ENCODE measurements at regions not wholly inside any gene's neighbourhood (a gene's known extent, or its start where the extent isn't known, plus 50 kb on each side); places are given as distances from the start of the nearest gene placed in this dataset.

DNA sequence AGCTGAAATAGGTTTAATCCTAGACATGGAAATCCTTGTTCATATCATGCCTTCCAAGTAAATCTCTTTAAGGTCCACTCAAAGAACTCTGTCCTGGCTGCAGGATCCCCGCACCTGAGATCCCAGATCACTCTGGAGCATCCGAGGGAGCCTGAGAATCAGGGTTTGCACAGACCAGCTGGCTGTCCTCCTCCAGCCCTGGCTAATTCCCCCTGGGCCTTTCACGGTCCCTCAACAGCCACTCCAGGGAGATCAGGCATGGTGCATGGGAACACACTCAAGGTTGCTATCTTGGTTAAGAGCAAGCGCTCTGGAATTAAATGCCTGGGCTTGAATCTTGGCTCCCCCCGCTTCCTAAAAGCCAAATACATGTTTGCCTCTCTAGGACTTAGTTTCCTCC is 130.8 kb downstream of the IRS2 start:
- ChIA-PET POLR2A (ENCODE audit: low non-redundant PET) (no interaction called here), CTCF (no interaction called here)

DNA sequence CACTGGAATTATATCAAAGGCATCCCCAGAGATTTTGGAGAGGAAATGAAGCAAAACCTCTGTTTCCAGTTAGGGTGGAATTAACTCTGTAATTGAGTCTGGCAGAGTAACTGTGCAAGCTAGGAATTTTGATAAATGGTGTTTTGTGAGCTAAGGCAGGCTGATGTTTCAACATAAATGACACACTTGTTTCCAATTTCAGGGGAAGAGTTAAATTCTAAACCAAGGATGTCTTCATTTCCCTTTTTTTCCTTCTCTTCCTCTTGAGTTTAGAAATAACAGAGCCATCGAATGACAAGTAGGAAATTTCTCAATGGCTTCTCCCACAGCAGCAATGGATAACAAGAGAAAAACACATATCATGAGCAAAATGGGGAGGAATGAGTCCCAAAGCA is 131.2 kb downstream of the IRS2 start:
- TF ChIP-seq, protein P1, sequence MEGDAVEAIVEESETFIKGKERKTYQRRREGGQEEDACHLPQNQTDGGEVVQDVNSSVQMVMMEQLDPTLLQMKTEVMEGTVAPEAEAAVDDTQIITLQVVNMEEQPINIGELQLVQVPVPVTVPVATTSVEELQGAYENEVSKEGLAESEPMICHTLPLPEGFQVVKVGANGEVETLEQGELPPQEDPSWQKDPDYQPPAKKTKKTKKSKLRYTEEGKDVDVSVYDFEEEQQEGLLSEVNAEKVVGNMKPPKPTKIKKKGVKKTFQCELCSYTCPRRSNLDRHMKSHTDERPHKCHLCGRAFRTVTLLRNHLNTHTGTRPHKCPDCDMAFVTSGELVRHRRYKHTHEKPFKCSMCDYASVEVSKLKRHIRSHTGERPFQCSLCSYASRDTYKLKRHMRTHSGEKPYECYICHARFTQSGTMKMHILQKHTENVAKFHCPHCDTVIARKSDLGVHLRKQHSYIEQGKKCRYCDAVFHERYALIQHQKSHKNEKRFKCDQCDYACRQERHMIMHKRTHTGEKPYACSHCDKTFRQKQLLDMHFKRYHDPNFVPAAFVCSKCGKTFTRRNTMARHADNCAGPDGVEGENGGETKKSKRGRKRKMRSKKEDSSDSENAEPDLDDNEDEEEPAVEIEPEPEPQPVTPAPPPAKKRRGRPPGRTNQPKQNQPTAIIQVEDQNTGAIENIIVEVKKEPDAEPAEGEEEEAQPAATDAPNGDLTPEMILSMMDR (conservative IDR thresholded peaks at IDR 0.05; ENCODE audit: low read depth): no peak
- no peak overlapping the region for H3K27ac ChIP-seq
- ChIA-PET POLR2A (ENCODE audit: low non-redundant PET) (no interaction called here), CTCF (no interaction called here)
- DNase-seq (ENCODE audit: low spot score): no peak

More for the DNA sequence above, 130.8 kb downstream of the IRS2 start:
- TF ChIP-seq, protein P1 (conservative IDR thresholded peaks at IDR 0.05; ENCODE audit: low read depth): no peak
- DNase-seq (ENCODE audit: low spot score): no peak
- no peak overlapping the region for H3K27ac ChIP-seq

DNA sequence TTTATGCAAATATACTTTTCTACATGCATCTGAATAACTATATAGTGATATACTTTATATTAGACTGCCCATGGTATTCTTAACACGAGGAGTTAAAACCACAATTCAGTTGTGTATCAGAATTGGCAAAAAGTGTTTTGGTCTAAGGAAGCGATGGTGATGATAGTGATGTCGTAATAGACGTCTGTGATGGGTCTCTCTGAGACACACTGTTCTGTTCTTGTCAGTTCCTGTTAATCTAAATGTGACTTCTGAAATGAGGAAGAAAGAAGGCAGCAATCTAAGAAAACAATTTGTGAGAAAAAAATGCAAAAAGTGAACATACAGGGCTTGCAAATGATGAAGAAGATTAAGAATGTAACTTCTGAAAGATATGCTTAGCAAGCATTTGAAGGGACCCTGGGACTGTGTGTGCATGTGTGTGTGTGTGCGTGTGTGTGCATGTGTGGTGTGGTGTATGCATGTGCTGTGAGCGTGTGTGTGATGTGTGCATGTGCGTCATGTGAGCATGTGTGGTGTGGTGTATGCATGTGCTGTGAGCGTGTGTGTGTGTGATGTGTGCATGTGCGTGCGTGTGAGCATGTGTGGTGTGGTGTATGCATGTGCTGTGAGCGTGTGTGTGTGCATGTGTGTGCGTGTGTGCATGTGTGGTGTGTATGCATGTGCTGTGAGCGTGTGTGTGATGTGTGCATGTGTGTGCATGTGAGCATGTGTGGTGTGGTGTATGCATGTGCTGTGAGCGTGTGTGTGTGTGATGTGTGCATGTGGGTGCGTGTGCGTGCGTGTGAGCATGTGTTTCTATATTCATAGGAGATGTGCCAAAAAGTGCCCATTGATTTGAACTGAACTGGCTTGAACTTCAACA is 131.8 kb downstream of the IRS2 start:
- DNase-seq (ENCODE audit: low spot score): no peak
- POLR2A ChIA-PET (ENCODE audit: low non-redundant PET): no interaction called here
- CTCF ChIA-PET: no interaction called here
- no peak overlapping the region for H3K27ac ChIP-seq
- TF ChIP-seq, protein P1 (conservative IDR thresholded peaks at IDR 0.05; ENCODE audit: low read depth): no peak

DNA sequence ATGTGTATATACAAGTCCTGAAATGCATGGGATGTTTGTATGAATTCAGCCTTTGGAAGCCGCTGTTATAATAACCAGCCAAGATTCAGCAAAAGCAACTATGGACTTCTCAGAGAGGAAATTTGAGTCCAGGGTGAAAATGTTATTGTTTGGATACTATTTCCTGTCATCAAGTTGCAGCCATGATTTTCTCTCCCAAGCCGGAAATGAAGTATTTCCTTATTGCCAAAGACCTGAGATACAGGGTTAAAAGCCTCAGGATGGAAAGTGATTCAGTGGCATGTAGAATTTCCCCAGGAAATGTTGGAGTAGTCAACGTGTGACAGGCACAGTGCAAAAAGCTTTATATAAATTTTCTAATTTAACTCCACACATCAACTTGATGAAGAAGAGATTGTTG is 133.9 kb downstream of the IRS2 start:
- POLR2A ChIA-PET (ENCODE audit: low non-redundant PET): no interaction called here
- DNase-seq (ENCODE audit: low spot score): no peak
- TF ChIP-seq, protein P1 (conservative IDR thresholded peaks at IDR 0.05; ENCODE audit: low read depth): no peak
- H3K27ac ChIP-seq: no peak overlapping the region
- CTCF ChIA-PET: interaction anchor here (0.6 kb wide), 1 partner anchor 763 kb away, joined by 3 read pairs; no protein-coding TSS in a partner anchor

GRCh38 chr13:109651854-109652253 is 134.5 kb downstream of the IRS2 start:
- ChIA-PET POLR2A (ENCODE audit: low non-redundant PET) (no interaction called here), CTCF (no interaction called here)
- H3K27ac ChIP-seq: no peak overlapping the region
- no peak for DNase-seq (ENCODE audit: low spot score)
- TF ChIP-seq, protein P1 (conservative IDR thresholded peaks at IDR 0.05; ENCODE audit: low read depth): no peak

DNA sequence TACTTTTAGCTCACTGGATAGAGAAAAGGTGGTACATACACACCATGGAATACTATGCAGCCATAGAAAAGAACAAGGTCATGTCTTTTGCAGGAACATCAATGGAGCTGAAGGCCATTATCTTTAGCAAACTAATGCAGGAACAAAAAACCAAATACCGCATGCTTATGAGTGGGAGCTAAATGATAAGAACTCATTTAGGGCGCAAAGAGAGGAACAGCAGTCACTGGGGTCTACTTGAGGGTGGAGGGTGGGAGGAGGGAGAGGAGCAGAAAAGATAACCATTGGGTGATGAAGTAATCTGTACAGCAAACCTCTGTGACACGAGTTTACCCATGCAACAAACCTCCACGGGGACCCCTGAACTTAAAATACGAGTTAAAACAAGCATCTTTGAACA is 135.1 kb downstream of the IRS2 start:
- H3K27ac ChIP-seq: no peak overlapping the region
- ChIA-PET POLR2A (ENCODE audit: low non-redundant PET) (no interaction called here), CTCF (no interaction called here)
- TF ChIP-seq, protein P1 (conservative IDR thresholded peaks at IDR 0.05; ENCODE audit: low read depth): no peak
- DNase-seq (ENCODE audit: low spot score): no peak
